ENCODE measurements at regions not wholly inside any gene's neighbourhood (a gene's known extent, or its start where the extent isn't known, plus 50 kb on each side); places are given as distances from the start of the nearest gene placed in this dataset.
"Not testable (repeated sequence)": the region's sequence is repeated elsewhere in the genome, so short reads cannot be mapped to it uniquely, and the experiment has no call there.

DNA sequence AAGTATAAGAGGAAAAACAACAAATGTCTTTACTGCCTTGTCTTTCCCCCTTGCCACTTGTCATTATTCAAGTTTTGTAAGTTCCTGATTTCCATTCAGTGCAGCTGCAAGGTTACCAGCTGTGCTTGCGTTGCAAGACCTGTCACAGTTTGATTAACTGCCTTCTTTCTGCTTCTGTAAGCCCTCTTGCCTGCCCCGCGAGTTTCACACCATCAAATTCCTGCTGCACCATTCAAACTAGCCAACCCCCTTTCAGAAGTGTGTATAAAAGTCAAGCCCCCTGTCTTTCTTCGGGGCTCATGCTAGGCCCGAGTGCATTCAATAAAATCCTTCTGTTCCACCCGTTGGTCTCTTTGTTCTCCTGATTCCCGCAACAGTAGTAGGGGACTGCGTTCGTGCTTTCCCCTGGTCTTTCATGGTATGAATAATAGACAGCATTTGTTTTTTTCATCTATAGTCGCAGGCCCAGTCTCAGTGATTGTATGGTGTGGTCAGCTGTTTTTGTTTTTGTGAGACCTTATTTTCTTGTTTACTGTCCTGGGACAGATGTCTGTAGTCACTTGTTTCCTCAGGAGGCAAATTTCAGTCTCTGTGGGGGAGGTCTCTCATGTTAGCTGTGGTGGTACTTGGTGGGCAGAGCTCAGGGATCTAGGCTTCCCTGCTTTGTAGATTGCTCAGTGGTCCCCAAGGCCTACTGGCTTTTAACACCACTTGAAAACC is 159.1 kb upstream of the NOTCH2NLA start:
- not testable (repeated sequence) for H3K27me3 ChIP-seq (ENCODE audit: insufficient read depth, low read depth); H3K79me2 ChIP-seq (ENCODE audit: insufficient read depth, low read depth); H3K36me3 ChIP-seq (ENCODE audit: insufficient read depth); H3K4me3 ChIP-seq (IDR thresholded peaks at IDR 0.05; ENCODE audit: insufficient read depth, low read depth, low read length); H4K20me1 ChIP-seq (ENCODE audit: insufficient read depth)
- Histone ChIP-seq H3K27ac (peak overlapping the region; percentile 96), H3K4me1 (ENCODE audit: low read depth, poor library complexity, severe bottlenecking) (peaks cover 15% of the 10 kb centered on the region), H2AFZ (ENCODE audit: low read depth) (peak overlapping the region; percentile 50), H3K4me2 (peak overlapping the region; percentile 91), H3K9ac (peak overlapping the region; percentile 47)

GRCh38 chr1:146386851-146387749 is 158.3 kb upstream of the NOTCH2NLA start:
- not testable (repeated sequence) for H4K20me1 ChIP-seq (ENCODE audit: insufficient read depth); H3K36me3 ChIP-seq (ENCODE audit: insufficient read depth); H3K4me3 ChIP-seq (IDR thresholded peaks at IDR 0.05; ENCODE audit: insufficient read depth, low read depth, low read length); H3K27me3 ChIP-seq (ENCODE audit: insufficient read depth, low read depth); H3K79me2 ChIP-seq (ENCODE audit: insufficient read depth, low read depth)
- Histone ChIP-seq H3K4me2 (peak overlapping the region; percentile 62), H3K4me1 (ENCODE audit: low read depth, poor library complexity, severe bottlenecking) (peaks cover 15% of the 10 kb centered on the region), H3K27ac (peak overlapping the region; percentile 96), H2AFZ (ENCODE audit: low read depth) (peak overlapping the region; percentile 63), H3K9ac (peak overlapping the region; percentile 94)

DNA sequence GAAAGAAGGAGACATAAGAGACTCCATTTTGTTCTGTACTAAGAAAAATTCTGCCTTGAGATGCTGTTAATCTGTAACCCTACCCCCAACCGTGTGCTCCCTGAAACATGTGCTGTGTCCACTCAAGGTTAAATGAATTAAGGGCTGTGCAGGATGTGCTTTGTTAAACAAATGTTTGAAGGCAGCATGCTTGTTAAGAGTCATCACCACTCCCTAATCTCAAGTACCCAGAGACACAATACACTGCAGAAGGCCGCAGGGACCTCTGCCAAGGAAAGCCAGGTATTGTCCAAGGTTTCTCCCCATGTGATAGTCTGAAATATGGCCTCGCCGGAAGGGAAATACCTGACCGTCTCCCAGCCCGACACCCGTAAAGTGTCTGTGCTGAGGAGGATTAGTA is 152.4 kb upstream of the NOTCH2NLA start:
- not testable (repeated sequence) for H3K27ac ChIP-seq; H3K27me3 ChIP-seq (ENCODE audit: insufficient read depth, low read depth); H3K9ac ChIP-seq; H4K20me1 ChIP-seq (ENCODE audit: insufficient read depth); H3K79me2 ChIP-seq (ENCODE audit: insufficient read depth, low read depth); H3K4me2 ChIP-seq; H2AFZ ChIP-seq (ENCODE audit: low read depth); H3K4me3 ChIP-seq (IDR thresholded peaks at IDR 0.05; ENCODE audit: insufficient read depth, low read depth, low read length); H3K36me3 ChIP-seq (ENCODE audit: insufficient read depth)
- H3K4me1 ChIP-seq (ENCODE audit: low read depth, poor library complexity, severe bottlenecking), result peaks cover 14% of the 10 kb centered on the region

DNA sequence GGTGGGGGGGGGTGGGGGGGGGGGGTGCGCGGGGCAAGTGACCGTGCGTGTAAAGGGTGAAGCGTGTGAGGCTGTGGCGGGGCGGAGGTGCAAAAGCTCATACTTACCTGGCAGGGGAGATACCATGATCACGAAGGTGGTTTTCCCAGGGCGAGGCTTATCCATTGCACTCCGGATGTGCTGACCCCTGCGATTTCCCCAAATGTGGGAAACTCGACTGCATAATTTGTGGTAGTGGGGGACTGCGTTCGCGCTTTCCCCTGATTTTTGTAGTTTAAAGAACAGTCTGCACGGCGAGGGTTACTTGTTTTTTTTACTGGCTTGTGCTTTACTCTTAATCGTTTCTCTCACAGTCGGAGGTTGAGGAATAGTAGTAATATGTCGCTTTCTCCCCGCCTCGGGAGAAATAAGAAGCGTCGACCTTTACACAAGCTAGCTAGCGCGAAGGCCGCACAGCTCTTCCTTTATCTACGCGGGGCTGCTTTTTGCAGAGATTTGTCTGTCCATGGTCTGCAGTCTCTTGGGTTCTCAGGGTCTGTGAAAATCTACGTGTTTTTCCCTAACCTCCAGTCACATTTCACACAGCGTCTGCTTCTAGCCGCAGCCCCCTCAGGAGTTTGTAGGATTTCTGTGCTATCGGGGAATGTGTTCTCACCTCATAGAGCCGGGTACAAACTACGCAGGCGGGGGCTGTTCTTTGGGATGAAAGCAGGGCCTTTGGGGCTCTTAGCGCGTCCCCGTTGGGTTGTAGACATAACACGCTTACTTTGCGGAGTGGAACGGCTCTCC is 148.1 kb upstream of the NOTCH2NLA start:
- Histone ChIP-seq H3K4me2 (peak overlapping the region; percentile 80), H2AFZ (ENCODE audit: low read depth) (peak overlapping the region; percentile 6; the same call in 1 of the 2 replicates), H3K4me1 (ENCODE audit: low read depth, poor library complexity, severe bottlenecking) (peaks cover 27% of the 10 kb centered on the region), H3K27ac (peak overlapping the region; percentile 86), H3K9ac (peak overlapping the region; percentile 60), H3K4me3 (IDR thresholded peaks at IDR 0.05; ENCODE audit: insufficient read depth, low read depth, low read length) (peak overlapping the region; percentile 68)
- H3K36me3 ChIP-seq (ENCODE audit: insufficient read depth); H3K79me2 ChIP-seq (ENCODE audit: insufficient read depth, low read depth); H4K20me1 ChIP-seq (ENCODE audit: insufficient read depth); H3K27me3 ChIP-seq (ENCODE audit: insufficient read depth, low read depth): not testable (repeated sequence)
- peak; percentile 28; the same call in 1 of the 2 replicates for TF ChIP-seq CTCF (conservative IDR thresholded peaks at IDR 0.05; ENCODE audit: low read depth, low read length)

- not testable (repeated sequence) for H3K27me3 ChIP-seq (ENCODE audit: insufficient read depth, low read depth); H4K20me1 ChIP-seq (ENCODE audit: insufficient read depth); H3K36me3 ChIP-seq (ENCODE audit: insufficient read depth); H3K4me3 ChIP-seq (IDR thresholded peaks at IDR 0.05; ENCODE audit: insufficient read depth, low read depth, low read length); H3K79me2 ChIP-seq (ENCODE audit: insufficient read depth, low read depth)
- Histone ChIP-seq H2AFZ (ENCODE audit: low read depth) (peak overlapping the region; percentile 47), H3K4me2 (peak overlapping the region; percentile 8; the same call in 1 of the 2 replicates), H3K9ac (peak overlapping the region; percentile 22; the same call in 1 of the 2 replicates), H3K4me1 (ENCODE audit: low read depth, poor library complexity, severe bottlenecking) (peaks cover 27% of the 10 kb centered on the region), H3K27ac (peak overlapping the region; percentile 35; the same call in 1 of the 2 replicates)
Measured at GRCh38 chr1:146376309-146376707, 147.5 kb upstream of the NOTCH2NLA start.

- not testable (repeated sequence) for H3K27ac ChIP-seq; H3K79me2 ChIP-seq (ENCODE audit: insufficient read depth, low read depth); H3K4me3 ChIP-seq (IDR thresholded peaks at IDR 0.05; ENCODE audit: insufficient read depth, low read depth, low read length); H4K20me1 ChIP-seq (ENCODE audit: insufficient read depth); H2AFZ ChIP-seq (ENCODE audit: low read depth); H3K27me3 ChIP-seq (ENCODE audit: insufficient read depth, low read depth); H3K36me3 ChIP-seq (ENCODE audit: insufficient read depth)
- Histone ChIP-seq H3K4me2 (peak overlapping the region; percentile 93; the same call in 1 of the 2 replicates), H3K9ac (peak overlapping the region; percentile 8; the same call in 1 of the 2 replicates), H3K4me1 (ENCODE audit: low read depth, poor library complexity, severe bottlenecking) (peaks cover 27% of the 10 kb centered on the region)
Measured at GRCh38 chr1:146375108-146375507, 146.3 kb upstream of the NOTCH2NLA start.

DNA sequence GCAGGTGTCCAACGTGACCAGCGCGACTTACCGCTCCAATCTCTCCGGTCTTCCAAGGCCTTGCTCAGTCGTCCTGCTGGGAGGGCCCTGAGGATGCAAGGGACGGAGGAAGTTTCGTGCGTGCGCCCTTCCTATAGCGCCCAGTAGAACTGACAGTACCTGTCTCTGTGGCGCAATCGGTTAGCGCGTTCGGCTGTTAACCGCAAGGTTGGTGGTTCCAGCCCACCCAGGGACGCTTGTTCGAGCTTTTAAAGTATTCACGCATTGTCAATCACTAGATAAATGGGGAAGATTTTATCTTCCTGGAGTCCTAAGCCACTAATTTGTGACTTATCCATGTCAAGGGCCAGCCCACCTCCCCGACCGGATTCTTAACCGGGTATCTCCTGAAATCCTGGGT is 141.1 kb upstream of the NOTCH2NLA start:
- H3K4me1 ChIP-seq (ENCODE audit: low read depth, poor library complexity, severe bottlenecking); H3K79me2 ChIP-seq (ENCODE audit: insufficient read depth, low read depth); H3K27me3 ChIP-seq (ENCODE audit: insufficient read depth, low read depth); H3K36me3 ChIP-seq (ENCODE audit: insufficient read depth); H3K4me3 ChIP-seq (IDR thresholded peaks at IDR 0.05; ENCODE audit: insufficient read depth, low read depth, low read length); H3K27ac ChIP-seq; H4K20me1 ChIP-seq (ENCODE audit: insufficient read depth): not testable (repeated sequence)
- Histone ChIP-seq H2AFZ (ENCODE audit: low read depth) (peak overlapping the region; percentile 89), H3K9ac (peak overlapping the region; percentile 0; the same call in 1 of the 2 replicates), H3K4me2 (peak overlapping the region; percentile 15; the same call in 1 of the 2 replicates)

GRCh38 chr1:146355373-146355772 is 126.6 kb upstream of the NOTCH2NLA start:
- not testable (repeated sequence) for H3K36me3 ChIP-seq (ENCODE audit: insufficient read depth); H3K27ac ChIP-seq; H4K20me1 ChIP-seq (ENCODE audit: insufficient read depth); H3K4me1 ChIP-seq (ENCODE audit: low read depth, poor library complexity, severe bottlenecking); H3K4me3 ChIP-seq (IDR thresholded peaks at IDR 0.05; ENCODE audit: insufficient read depth, low read depth, low read length); H2AFZ ChIP-seq (ENCODE audit: low read depth); H3K27me3 ChIP-seq (ENCODE audit: insufficient read depth, low read depth); H3K9ac ChIP-seq; H3K79me2 ChIP-seq (ENCODE audit: insufficient read depth, low read depth); H3K4me2 ChIP-seq

Measured in KMS-11 (cell line).